Stimulated activated CD8-positive, alpha-beta memory T cell treated with anti-CD3 and anti-CD28 coated beads, Interleukin-15, amount 100 ng/mL, for 4 hours (primary cell): ENCODE measurements at regions not wholly inside any gene's neighbourhood (a gene's known extent, or its start where the extent isn't known, plus 50 kb on each side); places are given as distances from the start of the nearest gene placed in this dataset.
"Not testable (repeated sequence)": the region's sequence is repeated elsewhere in the genome, so short reads cannot be mapped to it uniquely, and the experiment has no call there.

Experiments used
- DNase-seq, 2 donors: peaks; one replicate each; pipeline ENCODE4 v3.0.0-alpha.2; 2020; ENCODE audit warnings: low read depth in 2 of 2

DNA sequence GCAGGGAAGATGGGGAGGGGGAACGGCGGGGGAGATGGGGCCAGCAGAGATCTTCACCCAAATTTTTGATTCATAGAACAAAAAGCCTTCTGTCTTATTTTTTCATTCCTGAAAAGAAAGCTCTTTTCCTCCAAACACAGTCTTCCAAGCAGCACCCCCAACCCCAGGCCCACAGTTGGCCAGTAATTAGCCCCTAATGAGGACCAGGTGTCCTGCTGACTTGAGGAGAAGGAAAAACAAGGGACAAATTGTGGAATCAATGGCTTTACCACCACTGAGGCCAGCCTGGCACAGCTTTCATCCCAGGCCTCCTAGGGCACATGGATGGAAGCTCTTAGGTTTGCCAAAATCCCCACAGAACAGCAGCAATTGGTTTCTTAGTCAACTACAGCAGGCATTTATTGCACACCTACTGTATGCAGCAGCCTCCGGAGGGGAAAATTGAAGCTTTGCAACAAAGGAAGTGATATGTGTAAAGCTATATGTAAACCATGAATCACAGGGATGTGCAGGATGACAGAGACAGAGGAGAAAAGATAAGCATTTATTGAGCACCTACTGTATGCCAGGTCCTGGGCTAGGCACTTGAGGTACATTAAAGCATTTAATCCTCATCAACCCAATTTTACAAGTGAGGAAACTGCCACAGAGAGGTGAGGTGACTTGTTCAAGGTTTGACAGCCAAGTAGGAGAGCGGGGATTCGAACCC is 199.5 kb downstream of the TBC1D2B start:
- no peak for DNase-seq

DNA sequence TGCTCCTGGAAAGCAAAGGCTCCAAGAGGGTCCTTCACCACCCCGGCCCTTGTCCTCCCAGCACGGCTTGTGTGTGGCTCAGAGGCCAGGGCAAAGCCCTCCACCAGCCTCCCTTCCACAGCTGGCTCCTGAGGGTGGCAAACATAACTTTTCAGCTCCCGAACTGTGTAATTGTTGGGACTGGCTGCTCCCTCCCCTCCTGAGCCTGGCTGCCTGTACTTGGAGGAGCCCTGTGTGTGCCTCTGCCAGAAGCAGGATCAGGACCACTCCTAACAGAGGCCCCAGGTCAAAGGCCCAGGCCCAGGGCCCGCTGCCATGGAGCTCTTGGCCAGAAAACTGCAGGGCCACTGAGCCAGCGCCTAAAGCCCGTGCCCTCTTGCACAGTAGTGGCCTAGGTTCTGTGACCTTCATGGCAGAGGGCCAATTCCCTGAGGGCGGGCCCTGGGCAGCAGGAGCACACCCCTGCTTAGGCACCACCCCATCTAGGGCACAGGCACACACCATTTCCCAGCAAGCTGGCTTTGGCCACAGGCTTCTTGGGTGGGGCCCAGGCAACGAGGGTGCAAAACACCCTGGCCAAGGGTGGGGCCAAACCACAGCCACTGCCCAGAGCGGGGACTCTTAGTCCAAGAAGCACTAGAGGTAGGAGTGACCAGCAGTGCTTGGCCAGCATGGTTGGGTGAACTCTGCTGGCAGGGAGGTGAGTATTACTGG is 201.2 kb downstream of the TBC1D2B start:
- not testable (repeated sequence) for DNase-seq

DNA sequence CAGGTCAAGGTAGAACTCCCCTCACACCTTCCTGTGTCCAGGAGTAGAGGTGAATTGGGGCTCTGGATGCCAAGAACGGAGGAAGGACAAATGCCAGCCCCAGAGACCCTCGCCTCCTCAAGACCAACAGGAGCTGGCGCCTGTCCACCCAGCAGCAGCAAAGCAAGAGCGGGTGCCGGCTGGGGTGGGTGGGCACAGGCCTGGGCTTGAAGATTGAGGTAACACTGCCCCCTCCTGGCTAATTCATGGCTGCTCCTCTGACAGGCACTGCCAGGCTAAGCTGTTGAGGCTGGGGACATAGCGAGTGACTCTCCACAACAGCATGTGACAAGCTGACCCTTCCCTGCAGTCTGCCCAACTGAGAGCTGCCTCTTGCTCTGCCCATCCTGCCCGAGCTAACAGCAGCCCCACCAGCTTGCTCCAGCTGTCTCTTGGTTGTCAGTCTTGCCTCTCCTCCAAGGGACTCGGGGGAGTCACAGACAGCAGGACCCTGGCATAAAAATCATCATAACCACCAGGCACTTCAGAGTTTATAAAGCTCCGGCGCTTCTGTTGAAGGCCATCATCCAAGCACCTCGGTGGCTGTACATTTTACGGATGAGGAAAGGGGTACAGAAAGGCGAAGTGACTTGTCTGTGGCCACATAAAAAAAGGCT is 202.3 kb downstream of the TBC1D2B start:
- DNase-seq, result not testable (repeated sequence)

DNA sequence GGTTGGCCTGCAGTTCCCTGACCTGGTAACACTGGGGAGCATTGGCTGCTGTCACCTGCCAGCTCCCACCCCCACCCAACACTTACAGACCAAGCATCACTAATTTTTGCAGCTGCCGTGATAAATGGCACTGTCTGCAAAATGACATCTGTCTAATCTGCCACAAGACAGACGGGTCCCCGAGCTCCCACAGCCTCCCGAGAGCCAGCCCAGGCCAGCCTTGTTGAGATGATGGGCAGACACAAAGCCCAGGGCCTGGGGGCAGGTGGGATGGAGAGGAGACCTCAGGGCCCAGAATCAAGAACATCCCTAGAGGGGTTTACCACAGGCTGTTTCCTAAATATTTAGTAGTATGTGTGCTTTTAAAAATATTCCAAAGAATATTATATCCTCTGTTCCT is 203.4 kb downstream of the TBC1D2B start:
- no peak for DNase-seq

DNA sequence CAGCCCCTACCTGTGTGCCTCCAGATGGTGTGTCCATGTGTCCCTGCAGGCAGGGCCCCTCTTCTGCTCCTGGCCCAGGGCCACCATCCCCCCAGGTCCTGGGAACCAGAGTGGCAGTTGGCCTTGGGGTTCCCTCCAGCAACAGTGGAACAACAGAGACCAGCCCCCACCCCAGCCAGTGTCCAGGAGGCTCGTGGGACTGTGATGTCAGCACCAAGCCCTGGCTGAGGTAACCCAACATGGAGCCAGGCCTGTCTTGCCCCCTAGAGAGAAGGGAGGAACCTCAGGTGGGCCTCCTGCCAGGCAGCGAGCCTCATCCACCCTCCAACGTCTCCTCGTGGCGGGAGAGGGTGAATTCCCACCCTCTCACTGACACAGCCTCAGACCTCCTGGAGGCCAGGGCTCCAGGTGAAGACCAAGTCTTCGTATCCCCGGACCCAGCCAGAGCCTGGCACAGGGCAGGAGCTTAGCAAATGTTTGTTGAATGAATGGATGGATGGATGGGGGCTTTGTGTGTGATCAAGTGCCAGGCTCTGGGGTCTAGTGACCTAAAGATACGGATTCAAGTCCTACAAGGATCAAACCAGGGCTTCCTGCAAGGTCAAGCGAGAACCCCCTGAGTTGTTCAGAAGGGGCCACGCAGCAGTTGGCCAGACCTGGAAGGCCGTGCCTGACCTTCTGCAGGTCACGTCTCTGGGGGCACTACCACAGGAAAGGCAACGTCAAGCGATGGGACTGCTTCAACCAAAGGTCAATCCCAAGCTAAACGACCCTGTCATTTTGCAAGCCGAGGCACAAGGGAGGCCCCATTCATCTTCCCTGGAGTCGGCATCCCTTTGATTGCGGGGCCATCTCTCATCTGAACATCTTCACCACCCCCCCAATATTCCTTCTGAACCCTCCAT is 204.7 kb downstream of the TBC1D2B start:
- not testable (repeated sequence) for DNase-seq

DNA sequence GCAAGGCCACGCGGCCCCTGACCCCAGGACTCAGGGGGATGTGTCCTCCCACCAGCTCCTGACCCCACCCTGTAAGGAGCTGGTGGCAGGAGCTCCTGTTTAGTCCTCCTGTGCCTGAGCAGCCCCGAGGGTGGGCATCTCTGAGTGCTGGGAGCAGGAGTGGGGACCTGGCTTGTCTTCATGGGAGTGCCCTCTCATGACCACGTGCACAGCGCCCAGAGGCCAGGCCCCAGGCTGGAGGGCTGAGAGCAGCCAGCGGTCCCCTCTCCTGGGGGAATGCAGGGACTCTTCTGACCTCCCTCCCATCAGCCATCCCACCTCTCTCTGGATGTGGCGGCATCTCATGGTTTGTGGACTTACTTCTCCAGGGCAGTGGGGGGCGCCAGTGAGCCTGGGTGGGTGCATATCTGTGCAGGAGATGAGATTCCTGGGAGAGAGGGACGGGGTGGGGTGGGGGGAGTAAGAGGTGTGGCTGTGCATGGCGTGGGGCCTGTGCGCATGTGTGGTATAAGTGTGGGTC is 205.6 kb downstream of the TBC1D2B start:
- no peak for DNase-seq

DNA sequence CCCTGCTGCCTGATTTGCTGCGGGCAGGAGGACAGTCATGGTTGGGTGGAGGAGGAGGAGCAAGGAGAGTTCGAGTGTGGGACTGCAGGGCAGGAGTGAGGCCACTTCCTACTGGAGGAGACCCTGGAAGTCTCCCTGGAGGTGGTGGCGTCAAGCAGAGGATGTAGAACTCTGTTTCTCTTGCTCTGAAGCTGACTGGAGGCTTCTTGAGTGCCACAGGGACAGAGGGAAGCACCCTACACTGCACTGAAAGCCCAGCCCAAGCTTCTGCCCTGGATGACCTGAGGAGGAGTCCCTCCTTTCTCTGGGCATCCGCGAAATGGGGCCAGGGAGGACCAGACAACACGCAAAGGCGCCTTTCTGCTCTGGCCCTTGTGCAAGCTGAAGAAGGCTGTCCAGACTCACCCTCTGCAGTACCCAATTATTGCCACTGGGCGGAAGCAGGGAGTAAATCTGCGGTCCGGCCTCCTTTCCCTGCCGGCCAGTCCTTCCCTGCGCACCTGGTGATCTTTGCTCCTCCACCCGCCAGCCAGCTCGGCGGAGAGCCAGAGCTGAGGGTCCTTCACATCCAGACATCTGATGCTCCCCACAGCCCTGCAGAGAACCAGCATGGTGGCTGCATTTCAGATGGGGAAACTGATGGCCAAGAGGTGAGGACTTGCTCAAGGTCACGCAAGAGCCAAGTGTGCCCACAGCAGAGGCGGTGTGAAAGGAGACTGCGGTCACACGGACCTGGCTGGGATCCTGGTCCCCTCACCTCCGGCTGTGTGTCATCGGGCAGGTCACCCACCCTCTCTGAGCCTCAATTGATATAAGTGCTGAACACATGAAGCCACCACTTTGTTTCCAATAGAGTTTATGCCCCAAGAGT is 207.1 kb downstream of the TBC1D2B start:
- DNase-seq, result peak in 1 of 2 donors; percentile 3

DNA sequence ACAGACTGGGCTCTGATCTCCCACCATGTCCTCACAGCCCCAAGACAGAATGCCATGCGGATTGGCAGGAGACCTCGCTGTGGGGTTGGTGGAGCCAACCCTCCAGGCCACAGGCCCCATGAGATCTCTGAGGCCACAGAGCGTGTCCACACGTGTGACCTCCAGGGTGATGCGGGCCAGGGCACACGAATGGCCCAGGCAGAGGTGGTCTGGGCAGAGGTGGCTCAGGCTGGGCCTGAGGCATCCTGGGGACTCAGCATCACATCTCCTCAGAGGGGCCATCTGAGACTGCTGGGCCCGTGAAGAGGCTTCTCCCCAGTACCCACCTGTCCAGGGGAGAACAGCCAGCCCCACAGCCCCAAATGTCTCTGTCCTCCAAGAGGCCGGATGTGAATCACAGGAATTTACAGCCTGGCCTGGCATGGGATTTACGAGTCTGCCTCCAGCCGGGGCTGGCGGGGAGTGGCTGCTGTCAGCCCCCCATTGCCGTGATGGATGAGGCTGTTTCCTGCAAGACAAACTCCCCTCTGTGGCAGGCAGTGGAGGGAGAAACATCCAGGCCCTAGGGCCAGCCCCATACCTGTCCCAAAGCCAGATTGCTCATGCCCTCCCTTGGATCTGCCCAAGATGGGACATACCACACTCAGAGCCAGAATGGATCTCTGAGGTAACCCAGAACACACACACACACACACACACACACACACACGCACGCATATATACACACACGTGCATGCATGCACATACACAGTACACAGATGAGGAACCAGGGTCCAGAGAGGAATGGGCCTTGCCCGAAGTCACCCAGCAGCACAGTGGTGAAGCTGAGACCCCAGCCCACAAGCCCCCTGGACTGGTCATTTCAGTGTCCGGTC is 208.3 kb downstream of the TBC1D2B start:
- no peak for DNase-seq

DNA sequence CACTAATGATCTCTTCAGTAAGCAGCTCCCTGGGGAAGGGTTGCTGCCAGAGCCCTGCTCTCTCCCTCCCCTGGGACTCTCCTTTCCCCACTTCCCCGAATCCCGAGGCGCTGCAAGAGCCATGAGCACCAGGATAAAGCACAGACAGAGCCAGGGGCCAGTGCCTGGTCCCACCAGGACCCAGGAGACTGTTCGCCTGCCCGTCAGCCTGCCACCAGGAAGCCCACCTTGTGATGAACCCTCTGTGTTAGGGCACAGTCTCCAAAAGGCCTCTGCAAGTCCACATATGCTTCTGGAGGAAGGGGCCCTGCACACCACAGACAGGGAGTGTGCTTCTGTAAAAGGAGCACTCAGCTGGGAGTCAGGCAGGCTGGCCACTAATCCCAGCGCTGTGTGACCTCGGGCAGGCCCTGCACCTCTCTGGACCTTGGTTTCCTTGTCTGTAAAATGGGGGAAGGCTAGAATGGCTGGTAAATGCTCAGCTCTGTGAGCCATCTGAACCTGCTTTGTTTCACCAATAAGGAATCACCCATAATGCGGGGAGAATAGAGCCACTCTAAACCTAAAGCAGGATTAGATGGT is 209.4 kb downstream of the TBC1D2B start:
- DNase-seq, result not testable (repeated sequence)

DNA sequence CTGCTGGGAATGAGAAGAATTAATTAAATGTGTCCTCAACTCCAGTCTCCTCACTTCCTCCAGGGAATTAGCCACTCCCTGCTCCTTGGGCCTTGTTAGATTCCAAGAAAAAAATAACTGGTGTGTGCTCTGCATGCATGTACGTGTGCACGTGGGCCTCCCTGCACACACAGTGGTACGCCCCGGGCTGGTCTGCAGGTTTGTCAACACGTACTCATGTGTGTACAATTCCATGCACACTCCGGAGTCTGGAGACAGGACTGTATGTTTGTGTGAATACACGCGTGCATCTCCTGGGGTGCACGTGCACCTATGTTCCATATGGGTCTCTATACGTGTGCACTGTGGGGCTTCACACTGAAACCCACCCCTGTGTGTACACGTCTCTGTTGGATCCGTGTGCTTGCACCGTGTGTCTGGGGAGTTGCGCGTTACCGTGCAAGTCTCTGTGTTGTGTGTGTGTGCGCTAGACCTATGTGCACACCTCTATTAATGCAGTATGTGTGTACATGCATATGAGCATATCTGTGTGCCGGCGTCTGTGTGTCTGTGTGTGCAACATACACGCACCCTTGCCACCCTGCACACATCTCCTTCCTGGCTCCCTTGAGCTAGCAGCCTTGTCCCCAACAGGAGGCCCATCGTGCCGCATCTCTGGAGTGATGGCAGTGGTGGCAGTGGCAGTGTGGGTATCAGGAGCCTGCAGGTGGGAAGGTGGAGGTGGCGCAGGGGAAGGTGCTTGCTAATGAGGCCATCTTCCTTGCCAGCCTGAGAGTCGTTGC is 210.1 kb downstream of the TBC1D2B start:
- DNase-seq, result no peak

DNA sequence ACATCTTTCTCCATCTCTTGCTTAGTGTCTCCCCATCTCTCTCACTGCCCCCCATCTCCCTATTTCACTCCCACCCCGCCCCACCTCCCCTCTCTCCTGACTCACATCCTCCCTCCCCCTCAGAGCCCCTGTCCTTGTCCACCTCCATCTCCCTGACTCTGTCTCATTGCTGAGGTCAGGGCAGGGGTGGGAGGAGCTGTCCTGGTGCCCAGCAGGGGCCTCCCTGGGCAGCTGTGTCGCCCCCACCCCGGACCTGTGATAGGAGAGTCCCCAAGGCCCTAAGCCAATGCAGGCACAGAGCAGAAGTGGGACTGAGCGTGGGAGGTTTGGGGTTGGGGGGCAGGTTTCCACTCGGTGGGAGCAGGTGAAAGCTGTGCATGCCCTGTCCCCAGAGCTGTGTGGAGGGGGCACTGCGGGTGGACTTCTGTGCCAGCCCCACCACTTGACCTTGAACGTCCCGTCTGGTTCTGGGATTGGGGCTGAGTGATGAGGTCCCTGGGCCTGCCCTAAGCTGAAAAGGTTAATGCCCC is 210.8 kb downstream of the TBC1D2B start:
- DNase-seq, result no peak

DNA sequence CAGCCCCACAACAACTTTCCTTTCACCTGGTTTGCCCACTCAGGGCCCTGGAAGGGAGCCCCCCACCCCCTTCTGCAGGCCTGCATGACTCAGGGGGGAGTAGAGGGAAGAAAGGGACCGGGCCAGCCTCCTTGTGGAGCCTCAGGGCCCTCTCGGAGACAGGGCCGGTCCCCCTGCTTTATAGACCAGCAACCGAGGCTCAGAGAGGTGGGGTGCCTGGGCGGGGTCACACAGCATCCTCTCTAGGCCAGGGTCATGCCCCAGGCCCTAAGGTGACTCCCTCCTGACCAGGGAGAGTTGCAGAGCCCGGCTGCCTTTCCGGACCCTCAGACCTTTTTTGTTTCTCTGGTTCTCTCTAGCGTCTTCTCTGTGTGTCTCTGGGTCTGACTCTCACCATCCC is 211.3 kb downstream of the TBC1D2B start:
- DNase-seq, result no peak

DNA sequence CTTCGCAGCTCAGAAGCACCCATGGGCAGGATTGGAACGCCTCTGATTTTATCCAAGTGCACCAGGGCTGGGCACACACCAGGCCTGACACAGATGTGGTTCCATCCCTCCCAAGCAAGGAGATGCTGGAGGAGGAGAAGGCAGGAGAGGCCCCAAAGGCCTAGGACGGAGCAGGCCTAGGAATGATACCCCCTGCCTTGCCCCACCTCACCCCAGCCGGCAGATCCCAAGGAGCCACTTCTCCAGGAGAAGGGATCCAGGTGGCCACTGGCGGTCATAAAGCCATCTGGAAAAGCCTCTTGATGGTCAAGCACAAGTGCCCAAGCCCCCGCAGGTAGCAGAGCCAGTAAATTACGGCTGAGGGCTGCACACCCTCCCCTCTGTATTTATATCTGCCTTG is 211.8 kb downstream of the TBC1D2B start:
- DNase-seq, result no peak

DNA sequence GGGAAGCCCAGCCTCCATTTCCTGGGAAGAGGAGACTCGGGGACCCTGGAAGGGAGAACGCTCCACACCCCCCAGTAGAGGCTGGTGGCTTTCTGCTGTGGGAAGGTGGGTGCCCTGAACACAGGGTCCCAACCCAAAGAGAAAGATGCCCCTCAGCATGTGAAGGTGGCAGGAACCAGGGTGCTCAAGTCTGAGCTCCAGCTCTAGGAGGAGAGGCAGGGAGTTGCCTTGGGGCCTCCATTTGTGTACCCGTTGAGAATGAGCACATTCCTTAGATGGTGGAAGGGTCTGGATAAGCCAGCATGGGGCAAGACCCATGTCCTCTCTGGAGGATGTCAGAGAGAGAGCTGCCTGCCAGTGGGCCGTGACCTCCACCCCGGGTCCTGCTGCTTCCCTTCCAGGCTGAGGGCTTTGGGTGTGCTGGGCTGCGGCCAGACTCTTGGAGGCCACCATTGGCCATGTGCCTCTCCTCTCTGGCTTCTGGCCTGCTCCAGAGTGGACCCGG is 212.4 kb downstream of the TBC1D2B start:
- no peak for DNase-seq

DNA sequence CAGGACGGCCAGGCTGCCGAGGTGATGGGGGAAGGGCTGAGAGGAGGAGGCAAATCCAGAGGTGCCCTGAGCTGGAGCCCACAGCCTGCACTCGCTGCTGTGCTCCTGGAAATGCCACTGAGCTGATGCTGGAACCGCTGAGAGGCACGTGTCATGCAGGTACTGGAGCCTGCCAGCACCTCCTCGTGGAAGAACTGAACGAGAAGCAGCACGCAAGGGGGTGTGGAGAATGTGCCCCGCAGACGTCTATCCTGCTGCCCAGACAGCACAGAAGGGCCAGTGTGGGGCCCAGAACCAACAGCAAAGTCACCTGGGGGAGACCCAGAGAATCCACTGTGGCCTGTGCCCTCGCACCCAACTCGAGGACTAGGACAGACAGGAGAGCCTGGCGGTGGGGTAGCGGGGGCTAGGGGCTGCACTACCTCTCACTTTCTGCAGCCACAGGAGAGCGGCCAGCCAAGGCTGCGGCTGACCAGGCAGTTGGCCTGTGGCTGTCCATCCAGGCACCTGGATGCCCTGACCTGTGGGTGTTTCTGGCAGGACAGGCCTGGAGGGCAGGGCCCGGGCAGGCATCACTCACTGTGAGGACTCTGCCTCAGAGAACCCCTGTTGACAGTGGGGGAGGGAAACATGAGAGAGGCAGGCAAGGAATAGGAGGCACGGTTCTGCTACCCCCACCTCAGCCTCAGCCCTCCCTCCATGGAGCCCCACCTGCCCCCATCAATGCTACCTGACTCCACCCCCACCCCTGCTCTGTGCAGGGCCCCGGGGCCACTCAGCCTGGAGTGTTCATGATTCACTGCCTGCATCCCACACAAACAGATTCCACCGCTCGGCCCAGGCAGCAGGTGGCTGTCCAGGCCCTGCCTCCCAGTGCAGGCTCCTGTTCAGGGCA is 213.1 kb downstream of the TBC1D2B start:
- DNase-seq, result no peak

DNA sequence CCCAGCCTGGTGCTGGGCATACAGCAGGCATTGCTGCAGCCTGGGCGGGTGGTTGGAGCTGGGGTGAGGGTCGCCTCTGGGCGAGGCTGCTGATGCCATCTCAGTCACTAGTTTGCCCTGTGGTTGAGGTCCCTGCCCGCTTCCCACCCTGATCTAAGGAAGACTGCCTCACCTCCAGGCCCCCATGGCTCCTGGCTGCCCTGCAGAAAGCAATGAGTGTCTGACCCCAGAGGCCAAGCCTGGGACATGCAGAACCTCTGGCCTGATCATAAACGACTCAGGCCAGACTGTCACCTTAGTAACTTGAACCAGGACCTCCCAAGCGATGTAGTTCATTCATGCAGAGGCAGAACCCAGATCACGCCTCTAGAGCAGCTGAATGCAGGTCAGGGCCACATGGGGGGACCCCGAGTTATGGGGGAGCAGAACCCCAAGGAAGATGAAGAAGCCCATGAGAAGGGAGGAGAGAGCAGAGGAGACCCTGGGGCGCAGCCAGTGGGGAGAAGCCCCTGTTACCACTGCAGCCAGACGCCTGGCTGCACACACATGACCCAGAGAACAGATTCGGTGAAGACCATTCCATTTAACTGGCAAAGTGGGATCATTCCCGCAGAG is 213.9 kb downstream of the TBC1D2B start:
- DNase-seq, result no peak
